ENCODE measurements at regions not wholly inside any gene's neighbourhood (a gene's known extent, or its start where the extent isn't known, plus 50 kb on each side); places are given as distances from the start of the nearest gene placed in this dataset.
"Not testable (repeated sequence)": the region's sequence is repeated elsewhere in the genome, so short reads cannot be mapped to it uniquely, and the experiment has no call there.

DNA sequence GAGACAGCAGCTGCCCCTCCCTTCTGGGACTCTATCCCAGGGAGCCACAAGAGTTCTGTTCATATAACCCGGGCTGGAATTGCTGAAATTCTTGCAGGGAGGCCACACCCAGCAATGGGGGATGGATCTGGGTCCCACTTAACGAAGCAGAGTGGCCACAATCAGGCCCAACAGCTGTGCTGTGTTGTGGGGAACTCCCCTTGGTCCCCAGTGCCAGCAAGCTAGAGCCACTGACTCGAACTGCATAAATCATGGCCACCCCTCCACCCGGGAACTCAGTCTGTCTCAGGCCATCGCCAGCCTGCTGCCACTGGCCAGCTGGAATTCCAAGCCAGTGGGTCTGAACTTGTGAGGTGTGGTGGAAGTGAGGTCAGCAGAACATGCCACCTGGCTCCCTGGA, 111.1 kb downstream of the KLF8 start:
- H3K4me3 ChIP-seq (replicated peaks in 1 of 2; ENCODE audit: low read depth in 2 of 2, low read length in 2 of 2) = no peak overlapping the region
- no peak for DNase-seq (ENCODE audit: low read depth in 2 of 2)
- TF ChIP-seq, protein P1, sequence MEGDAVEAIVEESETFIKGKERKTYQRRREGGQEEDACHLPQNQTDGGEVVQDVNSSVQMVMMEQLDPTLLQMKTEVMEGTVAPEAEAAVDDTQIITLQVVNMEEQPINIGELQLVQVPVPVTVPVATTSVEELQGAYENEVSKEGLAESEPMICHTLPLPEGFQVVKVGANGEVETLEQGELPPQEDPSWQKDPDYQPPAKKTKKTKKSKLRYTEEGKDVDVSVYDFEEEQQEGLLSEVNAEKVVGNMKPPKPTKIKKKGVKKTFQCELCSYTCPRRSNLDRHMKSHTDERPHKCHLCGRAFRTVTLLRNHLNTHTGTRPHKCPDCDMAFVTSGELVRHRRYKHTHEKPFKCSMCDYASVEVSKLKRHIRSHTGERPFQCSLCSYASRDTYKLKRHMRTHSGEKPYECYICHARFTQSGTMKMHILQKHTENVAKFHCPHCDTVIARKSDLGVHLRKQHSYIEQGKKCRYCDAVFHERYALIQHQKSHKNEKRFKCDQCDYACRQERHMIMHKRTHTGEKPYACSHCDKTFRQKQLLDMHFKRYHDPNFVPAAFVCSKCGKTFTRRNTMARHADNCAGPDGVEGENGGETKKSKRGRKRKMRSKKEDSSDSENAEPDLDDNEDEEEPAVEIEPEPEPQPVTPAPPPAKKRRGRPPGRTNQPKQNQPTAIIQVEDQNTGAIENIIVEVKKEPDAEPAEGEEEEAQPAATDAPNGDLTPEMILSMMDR (IDR thresholded peaks at IDR 0.05; ENCODE audit: low read depth, low read length) = no peak

GRCh38 chrX:56343664-56344063, 111.5 kb downstream of the KLF8 start:
- no peak overlapping the region for H3K4me3 ChIP-seq (replicated peaks in 1 of 2; ENCODE audit: low read depth in 2 of 2, low read length in 2 of 2)
- no peak for DNase-seq (ENCODE audit: low read depth in 2 of 2)
- TF ChIP-seq, protein P1 (IDR thresholded peaks at IDR 0.05; ENCODE audit: low read depth, low read length) = no peak

DNA sequence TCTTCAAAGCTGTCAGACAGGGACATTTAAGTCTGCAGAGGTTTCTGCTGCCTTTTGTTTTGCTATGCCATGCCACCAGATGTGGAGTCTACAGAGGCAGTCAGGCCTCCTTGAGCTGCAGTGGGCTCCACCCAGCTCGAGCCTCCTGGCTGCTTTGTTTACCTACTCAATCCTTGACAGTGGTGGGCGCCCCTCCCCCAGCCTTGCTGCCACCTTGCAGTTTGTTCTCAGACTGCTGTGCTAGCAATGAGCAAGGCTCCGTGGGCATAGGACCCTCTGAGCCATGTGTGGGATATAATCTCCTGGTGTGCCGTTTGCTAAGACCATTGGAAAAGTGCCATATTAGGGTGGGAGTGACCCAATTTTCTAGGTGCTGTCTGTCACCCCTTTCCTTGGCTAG, 126.0 kb downstream of the KLF8 start:
- H3K4me3 ChIP-seq (replicated peaks in 1 of 2; ENCODE audit: low read depth in 2 of 2, low read length in 2 of 2); DNase-seq (ENCODE audit: low read depth in 2 of 2): not testable (repeated sequence)

- H3K4me3 ChIP-seq (replicated peaks in 1 of 2; ENCODE audit: low read depth in 2 of 2, low read length in 2 of 2); DNase-seq (ENCODE audit: low read depth in 2 of 2): not testable (repeated sequence)
Observed at GRCh38 chrX:56365171-56365570, 133.0 kb downstream of the KLF8 start.

GRCh38 chrX:56366901-56367300, 134.7 kb downstream of the KLF8 start:
- DNase-seq (ENCODE audit: low read depth in 2 of 2) = no peak
- no peak overlapping the region for H3K4me3 ChIP-seq (replicated peaks in 1 of 2; ENCODE audit: low read depth in 2 of 2, low read length in 2 of 2)
- TF ChIP-seq, protein P1 (IDR thresholded peaks at IDR 0.05; ENCODE audit: low read depth, low read length) = no peak

DNA sequence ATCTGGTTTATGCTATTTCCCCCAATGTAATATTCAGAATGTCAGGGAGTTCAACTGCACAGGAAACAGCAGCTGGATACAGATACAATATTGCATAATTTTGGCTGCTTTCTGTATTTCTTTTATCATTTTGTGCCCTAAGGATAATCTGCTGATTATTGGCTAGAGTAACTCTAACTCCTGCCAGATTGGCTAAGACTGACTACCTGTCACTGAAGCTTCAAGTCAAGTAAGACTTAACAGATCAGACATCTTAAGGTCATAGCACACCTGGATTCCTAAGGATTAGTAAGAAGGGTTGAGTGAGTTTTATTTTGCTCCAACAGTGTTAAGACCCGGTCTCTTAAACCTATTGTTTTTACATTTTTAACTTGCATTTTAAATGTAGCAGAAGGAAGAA, 136.8 kb downstream of the KLF8 start:
- no peak overlapping the region for H3K4me3 ChIP-seq (replicated peaks in 1 of 2; ENCODE audit: low read depth in 2 of 2, low read length in 2 of 2)
- DNase-seq (ENCODE audit: low read depth in 2 of 2) = no peak
- TF ChIP-seq, protein P1 (IDR thresholded peaks at IDR 0.05; ENCODE audit: low read depth, low read length) = no peak

GRCh38 chrX:56379984-56380780, 148.0 kb downstream of the KLF8 start:
- H3K4me3 ChIP-seq (replicated peaks in 1 of 2; ENCODE audit: low read depth in 2 of 2, low read length in 2 of 2); DNase-seq (ENCODE audit: low read depth in 2 of 2): not testable (repeated sequence)

GRCh38 chrX:56382278-56382677, 150.1 kb downstream of the KLF8 start:
- H3K4me3 ChIP-seq (replicated peaks in 1 of 2; ENCODE audit: low read depth in 2 of 2, low read length in 2 of 2) = no peak overlapping the region
- TF ChIP-seq, protein P1 (IDR thresholded peaks at IDR 0.05; ENCODE audit: low read depth, low read length) = no peak
- no peak for DNase-seq (ENCODE audit: low read depth in 2 of 2)
